HG03095 (cell line): ENCODE measurements at regions not wholly inside any gene's neighbourhood (a gene's known extent, or its start where the extent isn't known, plus 50 kb on each side); places are given as distances from the start of the nearest gene placed in this dataset.

Experiments used
- ATAC-seq: cut with Tn5 transposase; IDR thresholded peaks from one replicate; pipeline ENCODE4 v1.9.1; 2021; ENCODE audit warnings: moderate library complexity; ENCODE audit not compliant: unreplicated experiment

- ATAC-seq: no peak
These were observed 60.1 kb upstream of the LAPTM4A start for GRCh38 chr2:20111311-20112131.

- ATAC-seq: no peak
These were observed 59.4 kb upstream of the LAPTM4A start for GRCh38 chr2:20110876-20111275.

- ATAC-seq: no peak
These were observed 59.0 kb upstream of the LAPTM4A start for GRCh38 chr2:20110383-20110782.

GRCh38 chr2:20108655-20109396, 57.4 kb upstream of the LAPTM4A start:
- ATAC-seq: no peak

GRCh38 chr2:20107776-20108175, 56.3 kb upstream of the LAPTM4A start:
- no peak for ATAC-seq

GRCh38 chr2:20107352-20107751, 55.9 kb upstream of the LAPTM4A start:
- no peak for ATAC-seq

- no peak for ATAC-seq
These were observed 55.3 kb upstream of the LAPTM4A start for GRCh38 chr2:20106746-20107145.

GRCh38 chr2:20104900-20105545, 53.6 kb upstream of the LAPTM4A start:
- ATAC-seq: no peak

GRCh38 chr2:20103530-20103929, 52.1 kb upstream of the LAPTM4A start:
- no peak for ATAC-seq
